ENCODE measurements at regions not wholly inside any gene's neighbourhood (a gene's known extent, or its start where the extent isn't known, plus 50 kb on each side); places are given as distances from the start of the nearest gene placed in this dataset.

- no peak for DNase-seq (ENCODE audit: low read depth)
- TF ChIP-seq CTCF (conservative IDR thresholded peaks at IDR 0.05; ENCODE audit: low read depth, low read length), result no peak
- no peak overlapping the region for H3K4me3 ChIP-seq (ENCODE audit: low read depth, low read length)
Observed at GRCh38 chr2:88296247-88296646, 126.1 kb downstream of the THNSL2 start.

GRCh38 chr2:88283886-88284592 is 113.9 kb downstream of the THNSL2 start:
- H3K4me3 ChIP-seq (ENCODE audit: low read depth, low read length), result no peak overlapping the region
- no peak for TF ChIP-seq CTCF (conservative IDR thresholded peaks at IDR 0.05; ENCODE audit: low read depth, low read length)
- DNase-seq (ENCODE audit: low read depth), result no peak

GRCh38 chr2:88281302-88282217 is 111.4 kb downstream of the THNSL2 start:
- no peak for TF ChIP-seq CTCF (conservative IDR thresholded peaks at IDR 0.05; ENCODE audit: low read depth, low read length)
- no peak for DNase-seq (ENCODE audit: low read depth)
- H3K4me3 ChIP-seq (ENCODE audit: low read depth, low read length), result no peak overlapping the region

GRCh38 chr2:88269836-88270235 is 99.7 kb downstream of the THNSL2 start:
- TF ChIP-seq CTCF (conservative IDR thresholded peaks at IDR 0.05; ENCODE audit: low read depth, low read length), result no peak
- no peak for DNase-seq (ENCODE audit: low read depth)
- no peak overlapping the region for H3K4me3 ChIP-seq (ENCODE audit: low read depth, low read length)

GRCh38 chr2:88265352-88266303 is 95.5 kb downstream of the THNSL2 start:
- no peak for TF ChIP-seq CTCF (conservative IDR thresholded peaks at IDR 0.05; ENCODE audit: low read depth, low read length)
- DNase-seq (ENCODE audit: low read depth), result peak; percentile 3
- no peak overlapping the region for H3K4me3 ChIP-seq (ENCODE audit: low read depth, low read length)

GRCh38 chr2:88263861-88264260 is 93.7 kb downstream of the THNSL2 start:
- DNase-seq (ENCODE audit: low read depth), result no peak
- no peak overlapping the region for H3K4me3 ChIP-seq (ENCODE audit: low read depth, low read length)
- TF ChIP-seq CTCF (conservative IDR thresholded peaks at IDR 0.05; ENCODE audit: low read depth, low read length), result no peak
